ENCODE measurements at regions not wholly inside any gene's neighbourhood (a gene's known extent, or its start where the extent isn't known, plus 50 kb on each side); places are given as distances from the start of the nearest gene placed in this dataset.
A peak's percentile ranks its signal among the peaks of the same experiment; 100 is the strongest.
"Not testable (repeated sequence)": the region's sequence is repeated elsewhere in the genome, so short reads cannot be mapped to it uniquely, and the experiment has no call there.

- peak in 1 of 2 experiments; percentile 11 for DNase-seq (ENCODE audit: low read depth in 1 of 2, low spot score in 1 of 2)
- Histone ChIP-seq H3K4me3 (replicated peaks; ENCODE audit: insufficient read depth, low read length) (no peak overlapping the region), H3K27me3 (ENCODE audit: insufficient read depth, poor library complexity, severe bottlenecking) (no peaks in the 10 kb centered on the region), H3K27ac (replicated peaks) (no peak overlapping the region)
- TF ChIP-seq GABPA (IDR thresholded peaks at IDR 0.05; ENCODE audit: low read depth): no peak
- TF ChIP-seq POLR2AphosphoS5 (IDR thresholded peaks at IDR 0.05; ENCODE audit: low read depth): no peak
- TF ChIP-seq CTCF (IDR thresholded peaks at IDR 0.05; ENCODE audit: insufficient read depth, low read length): no peak
- TF ChIP-seq REST (IDR thresholded peaks at IDR 0.05; ENCODE audit: insufficient replicate concordance, low read depth): no peak
- no peak for TF ChIP-seq SPI1 (IDR thresholded peaks at IDR 0.05; ENCODE audit: borderline replicate concordance, low read depth)
Observed at GRCh38 chr7:119967221-119967620, 305.8 kb upstream of the KCND2 start.

- not testable (repeated sequence) for H3K27ac ChIP-seq (replicated peaks); DNase-seq (ENCODE audit: low read depth in 1 of 2, low spot score in 1 of 2); H3K4me3 ChIP-seq (replicated peaks; ENCODE audit: insufficient read depth, low read length); H3K27me3 ChIP-seq (ENCODE audit: insufficient read depth, poor library complexity, severe bottlenecking)
Observed at GRCh38 chr7:119968411-119968810, 304.6 kb upstream of the KCND2 start.

DNA sequence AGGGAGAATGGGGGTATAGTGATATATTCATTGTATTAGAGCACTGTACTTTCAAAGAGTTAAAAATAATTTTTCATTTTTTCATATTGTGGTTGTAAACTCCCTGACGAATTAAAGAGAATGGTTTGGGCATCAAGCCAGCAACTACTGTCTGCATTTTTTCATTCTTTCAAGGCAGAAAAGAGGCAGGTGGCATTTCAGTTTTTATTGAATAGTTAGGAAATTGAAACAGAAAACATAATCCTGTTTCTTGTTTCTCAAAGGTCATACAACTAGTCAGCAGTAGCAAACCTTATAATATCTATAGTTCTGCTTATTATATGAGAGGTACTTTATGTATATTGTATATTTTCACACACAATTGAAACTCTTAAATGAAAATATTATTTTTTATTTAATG lies 303.9 kb upstream of the KCND2 start:
- Histone ChIP-seq H3K27me3 (ENCODE audit: insufficient read depth, poor library complexity, severe bottlenecking) (no peaks in the 10 kb centered on the region), H3K27ac (replicated peaks) (no peak overlapping the region), H3K4me3 (replicated peaks; ENCODE audit: insufficient read depth, low read length) (no peak overlapping the region)
- TF ChIP-seq REST (IDR thresholded peaks at IDR 0.05; ENCODE audit: insufficient replicate concordance, low read depth) (no peak), POLR2AphosphoS5 (IDR thresholded peaks at IDR 0.05; ENCODE audit: low read depth) (no peak), GABPA (IDR thresholded peaks at IDR 0.05; ENCODE audit: low read depth) (no peak), SPI1 (IDR thresholded peaks at IDR 0.05; ENCODE audit: borderline replicate concordance, low read depth) (no peak), CTCF (IDR thresholded peaks at IDR 0.05; ENCODE audit: insufficient read depth, low read length) (no peak)
- DNase-seq (ENCODE audit: low read depth in 1 of 2, low spot score in 1 of 2): no peak

GRCh38 chr7:119969763-119970162 lies 303.2 kb upstream of the KCND2 start:
- Histone ChIP-seq H3K4me3 (replicated peaks; ENCODE audit: insufficient read depth, low read length) (no peak overlapping the region), H3K27me3 (ENCODE audit: insufficient read depth, poor library complexity, severe bottlenecking) (no peaks in the 10 kb centered on the region), H3K27ac (replicated peaks) (no peak overlapping the region)
- TF ChIP-seq SPI1 (IDR thresholded peaks at IDR 0.05; ENCODE audit: borderline replicate concordance, low read depth) (no peak), POLR2AphosphoS5 (IDR thresholded peaks at IDR 0.05; ENCODE audit: low read depth) (no peak), REST (IDR thresholded peaks at IDR 0.05; ENCODE audit: insufficient replicate concordance, low read depth) (no peak), GABPA (IDR thresholded peaks at IDR 0.05; ENCODE audit: low read depth) (no peak), CTCF (IDR thresholded peaks at IDR 0.05; ENCODE audit: insufficient read depth, low read length) (no peak)
- no peak for DNase-seq (ENCODE audit: low read depth in 1 of 2, low spot score in 1 of 2)
